Forelimb muscle (tissue), 1 donor: ENCODE measurements at regions not wholly inside any gene's neighbourhood (a gene's known extent, or its start where the extent isn't known, plus 50 kb on each side); places are given as distances from the start of the nearest gene placed in this dataset.

Source experiments
- DNase-seq: peaks from one replicate; pipeline ENCODE4 v3.0.0-alpha.2; 2013; ENCODE audit warnings: low read depth

DNA sequence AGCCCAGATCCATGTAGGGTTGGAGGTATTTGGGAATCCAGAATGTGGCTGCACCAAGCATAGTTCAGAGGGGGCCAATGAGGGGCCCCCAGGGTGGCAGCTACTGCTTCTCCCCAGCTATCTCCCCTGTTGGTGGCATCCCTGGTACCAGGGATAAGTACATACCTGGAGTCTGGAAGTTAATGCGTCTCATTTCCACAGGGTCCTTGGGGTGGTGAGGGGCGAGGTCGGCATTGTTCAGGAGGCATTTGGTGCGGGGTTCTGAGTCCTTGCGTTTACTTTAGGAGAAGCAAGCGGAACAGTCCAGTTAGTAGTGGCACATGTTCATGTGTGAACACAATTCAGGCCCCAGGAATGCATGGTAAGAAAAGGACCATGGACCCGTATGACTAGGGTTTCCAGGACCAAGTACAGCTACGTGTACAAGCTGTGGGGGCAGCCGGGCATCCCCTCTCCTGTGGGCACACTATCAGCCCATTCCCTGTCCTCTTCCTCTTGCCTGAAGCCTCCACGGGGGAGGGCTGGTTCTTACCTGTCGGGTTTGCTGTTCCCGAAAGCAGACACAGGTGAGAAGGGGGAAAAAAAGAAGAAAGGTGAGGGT, 122.3 kb downstream of the PTPRS start:
- DNase-seq, result no peak

DNA sequence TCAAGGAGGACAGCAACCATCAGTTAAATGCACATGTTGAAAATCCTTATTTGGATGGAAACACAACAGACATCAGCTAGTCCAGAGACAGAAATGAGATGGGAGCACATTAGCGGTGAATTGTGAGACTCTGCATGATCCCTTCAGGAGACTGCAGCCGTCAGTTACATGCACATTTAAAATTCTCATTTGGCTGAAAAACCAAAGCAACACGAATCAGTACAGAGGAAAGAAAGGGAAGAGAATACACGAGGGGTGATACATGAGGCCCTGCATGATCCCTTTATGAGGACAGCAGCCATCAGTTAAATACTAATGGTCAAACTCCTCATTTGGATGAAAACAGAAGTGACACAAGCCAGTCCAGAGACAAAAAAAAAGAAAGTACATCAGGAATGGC, 123.4 kb downstream of the PTPRS start:
- DNase-seq, result no peak

DNA sequence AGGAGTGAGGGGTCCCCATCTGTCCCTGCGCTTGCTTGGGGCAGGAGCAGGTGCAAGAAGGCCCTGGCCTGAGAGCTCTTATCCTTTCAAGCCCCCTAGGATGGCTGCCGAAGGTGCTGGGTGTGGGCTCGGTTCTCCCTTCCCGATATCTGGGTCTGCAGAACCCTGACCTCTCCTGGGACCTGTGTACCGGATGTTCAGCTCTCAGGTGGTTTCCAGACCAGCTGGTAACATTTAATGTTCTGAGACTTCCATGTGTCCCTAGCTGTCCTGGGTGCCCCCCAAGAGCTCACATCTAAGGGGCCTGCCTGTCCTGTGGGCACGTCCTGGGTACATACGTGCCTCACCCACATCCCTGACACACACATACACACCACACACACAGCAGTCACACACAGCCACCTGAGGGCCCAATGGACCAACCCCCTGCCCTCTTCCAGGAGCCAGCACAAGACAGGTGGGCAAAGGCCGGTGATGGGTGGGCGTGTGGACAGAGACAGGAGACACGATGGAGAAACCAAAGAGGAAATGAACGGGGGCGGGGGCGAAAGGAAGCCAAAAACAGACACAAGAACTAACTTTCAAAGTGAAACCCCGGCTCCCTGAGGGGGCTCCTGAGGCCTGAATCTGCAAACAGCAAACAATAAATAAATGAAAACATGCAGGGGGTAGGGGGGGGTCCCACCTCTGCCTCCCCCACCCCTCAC, 124.3 kb downstream of the PTPRS start:
- no peak for DNase-seq

DNA sequence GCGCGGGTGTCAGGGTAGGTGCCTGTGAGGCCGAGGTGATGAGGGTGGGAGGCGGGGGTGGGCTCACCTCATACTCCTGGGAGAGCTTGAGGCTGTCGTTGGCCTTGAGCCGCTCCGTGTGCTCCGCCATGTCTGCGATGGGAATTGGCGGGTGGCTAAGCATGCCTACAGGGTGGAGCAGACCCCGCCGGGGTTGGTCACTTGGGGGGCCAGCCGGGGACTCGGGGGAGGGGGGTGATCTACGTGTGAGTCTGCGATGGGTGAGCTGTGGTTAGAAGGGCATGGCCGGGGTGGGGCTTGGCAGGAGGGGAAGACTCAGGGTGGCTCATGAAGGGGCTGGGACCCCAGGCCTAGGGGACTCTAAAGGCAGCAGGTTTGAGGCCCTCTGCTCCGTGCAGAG, 125.2 kb downstream of the PTPRS start:
- DNase-seq, result no peak

DNA sequence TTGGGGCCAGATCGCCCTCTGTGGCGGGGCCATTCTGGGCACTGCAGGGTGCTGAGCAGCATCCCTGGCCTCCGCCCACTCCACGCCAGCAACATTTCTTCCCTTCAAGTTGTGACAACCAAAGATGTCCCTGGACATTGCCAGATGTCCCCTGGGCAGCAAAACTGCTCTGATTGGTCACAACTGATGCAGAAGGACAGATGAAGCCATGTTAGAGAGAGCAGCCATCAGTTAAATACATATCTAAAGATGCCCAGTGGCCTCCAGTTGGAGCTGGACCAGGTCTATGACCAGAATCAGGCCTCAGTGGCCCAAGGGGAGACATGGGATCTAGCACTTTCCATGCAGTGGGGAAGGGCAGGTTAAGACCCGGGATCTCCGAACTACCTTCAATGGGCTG, 125.7 kb downstream of the PTPRS start:
- no peak for DNase-seq

DNA sequence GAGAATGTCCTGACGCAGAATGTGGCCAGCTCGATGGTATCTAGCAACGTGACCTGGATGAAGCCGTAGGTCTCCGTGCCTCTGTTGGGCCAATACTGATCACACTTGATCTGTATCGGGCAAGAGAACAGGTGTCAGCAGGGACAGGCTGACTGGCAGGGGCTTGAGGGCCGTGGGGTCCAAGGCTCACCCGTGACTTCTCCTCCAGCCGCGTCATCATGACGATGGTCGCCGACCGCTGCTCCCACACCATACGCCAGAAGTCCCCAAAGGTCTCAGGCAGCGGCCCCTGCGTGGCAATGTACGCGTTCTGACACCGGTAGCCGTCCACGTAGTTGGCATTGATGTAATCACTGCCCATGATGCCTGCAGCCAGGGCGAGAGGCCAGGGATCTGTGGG, 126.2 kb downstream of the PTPRS start:
- no peak for DNase-seq

DNA sequence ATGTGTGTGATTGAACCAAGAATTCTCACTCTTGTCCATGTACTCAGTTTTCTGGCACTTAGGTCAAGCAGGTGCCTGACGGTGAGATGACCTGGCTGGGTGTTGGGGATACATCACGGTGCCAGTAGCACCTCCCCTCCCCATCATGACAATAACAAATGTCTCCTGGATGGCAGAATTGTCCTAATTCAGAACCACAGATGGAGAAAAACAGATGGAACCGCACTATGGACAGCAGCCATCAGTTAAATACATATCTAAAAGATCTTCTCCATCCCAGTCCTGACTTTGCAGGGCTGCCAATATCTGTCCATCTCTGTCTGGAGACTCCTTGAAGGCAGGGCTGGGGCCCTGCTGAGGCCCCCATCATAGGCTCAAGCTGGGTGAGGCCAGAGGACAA, 126.9 kb downstream of the PTPRS start:
- DNase-seq, result no peak

DNA sequence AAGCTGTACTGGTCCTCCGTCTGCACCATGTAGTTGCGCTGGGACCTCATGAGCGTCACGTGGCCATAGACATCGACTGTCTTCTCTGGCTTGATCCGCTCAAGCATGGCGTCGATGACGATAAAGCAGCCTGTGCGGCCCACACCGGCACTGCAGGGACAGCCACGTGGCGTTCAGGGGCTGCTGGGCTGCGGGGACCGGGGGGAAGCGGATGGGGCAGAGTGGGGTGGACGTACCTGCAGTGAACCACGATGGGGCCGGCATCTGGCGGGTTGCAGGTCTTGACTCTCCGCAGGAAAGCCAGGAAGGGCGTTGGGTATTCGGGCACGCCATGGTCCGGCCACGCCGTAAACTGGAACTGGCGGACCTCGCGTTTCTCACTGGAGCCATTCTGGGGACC, 128.5 kb downstream of the PTPRS start:
- DNase-seq, result no peak

DNA sequence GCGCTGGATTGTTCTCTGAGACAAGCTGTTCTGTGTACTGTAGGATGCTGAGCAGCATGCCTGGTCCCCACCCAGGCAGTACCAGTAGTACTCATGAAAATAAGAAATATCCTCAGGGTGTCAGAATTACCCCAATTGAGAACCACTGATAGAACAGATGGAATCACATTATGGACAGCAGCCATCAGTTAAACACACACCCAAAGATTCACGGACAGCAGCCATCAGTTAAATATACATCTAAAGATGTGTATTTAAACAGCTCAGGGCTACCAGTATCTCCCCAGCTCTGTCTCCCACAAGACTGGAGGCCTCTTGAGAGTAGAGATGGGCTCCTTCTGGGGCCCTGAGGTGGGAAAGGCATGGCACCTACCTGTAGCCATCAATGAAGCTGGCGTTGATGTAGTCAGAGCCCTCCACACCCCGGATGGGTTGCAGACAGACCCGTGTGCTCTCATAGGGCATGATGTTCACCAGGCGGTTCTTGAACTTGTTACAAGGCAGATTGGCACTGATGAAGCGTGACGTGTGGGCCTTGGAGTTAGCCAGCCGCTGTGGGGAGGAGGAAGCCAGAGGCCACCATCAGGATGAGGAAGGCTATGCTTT, 129.3 kb downstream of the PTPRS start:
- no peak for DNase-seq

DNA sequence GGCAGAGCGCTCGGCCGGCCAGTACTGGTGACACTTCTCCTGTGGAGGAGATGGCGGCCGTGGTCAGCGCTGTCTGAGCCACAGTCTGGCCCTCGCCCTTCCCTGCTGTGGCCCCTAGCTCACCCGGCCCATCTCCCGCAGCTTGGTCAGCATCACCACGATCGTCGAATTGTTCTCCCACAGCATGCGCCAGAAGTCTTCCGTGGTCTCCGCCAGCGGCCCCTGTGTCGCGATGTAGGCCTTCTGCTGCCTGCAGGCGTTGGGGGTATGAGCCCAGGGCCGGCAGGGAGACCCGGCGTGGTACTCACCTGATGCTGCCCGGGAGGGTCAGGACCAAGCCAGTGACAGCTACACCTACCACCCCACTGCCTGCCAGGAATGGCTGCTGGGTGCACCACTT, 130.1 kb downstream of the PTPRS start:
- DNase-seq, result no peak

DNA sequence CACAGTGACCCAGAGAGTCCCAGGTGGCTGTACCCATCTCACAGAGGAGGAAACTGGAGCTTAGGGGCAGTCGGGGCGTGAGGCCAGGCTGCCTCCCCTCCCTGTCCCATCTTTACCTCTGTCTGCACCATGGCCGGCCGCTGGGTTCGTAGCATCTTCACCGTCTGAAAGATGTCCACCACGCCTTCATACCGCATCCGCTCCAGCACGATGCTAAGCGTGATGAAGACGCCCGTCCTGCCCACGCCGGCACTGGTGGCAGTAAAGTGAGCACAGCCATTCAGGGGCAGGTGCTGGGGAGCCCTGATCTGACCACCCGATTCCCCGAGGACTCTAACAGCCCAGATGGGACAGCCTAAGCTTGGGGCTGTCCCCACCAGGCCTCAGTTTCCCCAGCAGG, 132.8 kb downstream of the PTPRS start:
- no peak for DNase-seq

DNA sequence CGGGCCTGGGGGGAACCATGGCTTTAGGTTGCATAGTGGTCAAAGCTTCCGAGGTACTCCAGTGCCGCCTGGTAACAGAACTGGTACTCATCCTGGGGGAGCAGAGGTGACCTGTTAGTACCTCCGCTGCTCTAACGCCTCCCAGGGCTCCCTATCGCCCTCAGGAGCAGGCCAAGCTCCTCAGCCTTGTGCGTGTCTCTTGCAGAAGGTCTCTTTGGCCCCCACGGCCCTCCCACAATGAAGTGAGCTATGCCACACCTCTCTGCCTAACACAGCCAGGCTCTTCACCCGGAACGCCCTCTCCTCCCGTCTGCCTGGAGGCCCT, 133.9 kb downstream of the PTPRS start:
- no peak for DNase-seq

DNA sequence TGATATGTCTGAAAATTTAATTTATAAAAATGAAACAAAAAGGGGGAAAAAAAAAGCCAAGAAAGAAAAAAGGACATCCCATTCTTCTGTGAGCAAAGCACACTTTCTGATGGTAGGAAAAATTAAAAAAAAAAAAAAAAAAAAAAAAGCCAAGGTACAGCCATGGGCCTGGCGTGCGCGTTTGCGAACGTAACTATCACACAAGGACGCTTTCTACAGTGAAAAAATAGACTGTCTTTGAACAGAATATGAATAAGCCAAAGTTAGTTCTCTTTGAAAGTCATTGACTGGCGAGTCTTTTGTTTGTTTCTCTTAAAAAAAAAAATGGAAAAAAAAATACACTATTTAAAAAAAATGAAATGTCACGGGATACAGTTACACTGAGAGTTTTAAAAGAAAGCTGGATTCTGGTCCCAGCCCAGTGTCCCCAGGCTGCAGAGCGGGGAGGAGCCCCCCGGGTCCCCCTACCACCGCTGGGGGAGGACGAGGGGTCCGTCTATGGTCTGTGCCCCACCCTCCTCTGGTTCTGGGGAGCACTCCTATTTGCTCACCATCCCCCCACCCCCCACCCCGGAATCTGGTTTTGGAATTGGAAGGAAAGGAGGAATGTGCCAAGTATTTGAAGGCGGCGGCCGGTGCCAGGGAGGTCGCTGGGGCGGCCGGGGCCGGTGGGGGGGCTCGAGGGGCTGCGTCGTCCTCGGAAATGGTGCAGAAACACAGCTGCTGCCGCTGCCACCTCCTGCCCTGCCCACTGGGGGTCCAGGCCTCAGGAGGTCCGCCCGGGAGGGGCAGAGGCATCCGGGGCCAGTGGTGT, 134.5 kb downstream of the PTPRS start:
- DNase-seq, result no peak

DNA sequence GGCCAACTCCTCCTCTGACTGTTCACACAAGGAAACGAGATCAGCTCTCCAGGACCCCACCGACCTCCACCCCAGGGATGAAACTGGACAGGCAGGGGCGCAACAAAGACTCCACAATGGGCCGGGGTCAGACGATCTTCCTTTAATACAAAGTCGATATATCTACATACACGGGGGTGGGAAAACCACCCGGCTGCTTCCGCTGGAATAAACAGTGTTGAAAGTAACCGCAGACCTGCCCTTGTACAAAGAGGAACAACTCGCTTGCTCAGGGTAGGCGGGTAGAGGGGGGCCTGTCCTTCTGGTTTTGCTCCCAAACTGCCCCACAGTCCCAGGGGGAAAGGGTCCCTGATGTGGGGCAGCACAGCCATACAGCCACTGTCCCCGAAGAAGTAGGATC, 135.2 kb downstream of the PTPRS start:
- DNase-seq, result no peak

DNA sequence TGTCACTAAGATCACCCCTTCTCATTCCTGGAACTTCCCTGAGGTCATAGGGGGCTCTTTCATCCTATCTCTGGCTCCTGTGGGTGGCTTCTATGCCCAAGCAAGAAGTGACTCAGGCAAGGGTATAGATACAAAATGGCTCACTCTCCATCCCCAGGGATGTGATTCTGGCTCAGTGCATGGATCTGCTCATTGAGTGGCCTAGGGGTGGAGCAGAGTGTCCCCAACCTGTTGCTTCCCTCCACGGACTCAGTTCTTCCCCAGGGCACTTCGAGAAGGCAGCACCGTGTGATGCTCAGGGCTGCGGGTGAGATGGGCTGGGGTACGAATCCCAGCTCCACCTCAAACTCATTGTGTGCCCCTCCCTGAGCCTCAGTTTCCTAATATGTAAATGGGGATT, 136.4 kb downstream of the PTPRS start:
- DNase-seq, result no peak
